K562 (cell line): ENCODE measurements at regions not wholly inside any gene's neighbourhood (a gene's known extent, or its start where the extent isn't known, plus 50 kb on each side); places are given as distances from the start of the nearest gene placed in this dataset.
"Not testable (repeated sequence)": the region's sequence is repeated elsewhere in the genome, so short reads cannot be mapped to it uniquely, and the experiment has no call there.

Source experiments
- KLF1 ChIP-seq: fragments of 450-650 bp; IDR thresholded peaks from 2 replicates; pipeline ENCODE4 v1.6.1; 2016; ENCODE audit warnings: missing genetic modification characterization, missing compliant biosample characterization
- MTA1 ChIP-seq: fragments of 450-650 bp; IDR thresholded peaks from 2 replicates; pipeline ENCODE4 v1.6.1; 2017; ENCODE audit warnings: borderline replicate concordance
- POLR2AphosphoS5 ChIP-seq: IDR thresholded peaks from 2 replicates; pipeline ENCODE4 v1.6.1; 2011; ENCODE audit warnings: mild to moderate bottlenecking, low read depth, low read length, moderate library complexity; ENCODE audit not compliant: control insufficient read depth, insufficient read depth
- SNRNP70 ChIP-seq: fragments of 200-400 bp; formaldehyde crosslinking; optimal IDR thresholded peaks from 2 replicates; pipeline ENCODE3; 2017; ENCODE audit warnings: low read depth, low read length
- ZNF253 ChIP-seq: fragments of 250-450 bp; sonication (Bioruptor Pico); conservative IDR thresholded peaks from 2 replicates; pipeline ENCODE4 v1.6.1; 2021; ENCODE audit warnings: mild to moderate bottlenecking
- ZNF586 ChIP-seq: fragments of 450-650 bp; formaldehyde crosslinking; conservative IDR thresholded peaks from 2 replicates; pipeline ENCODE4 v1.4.0; 2020; ENCODE audit warnings: mild to moderate bottlenecking, moderate library complexity

DNA sequence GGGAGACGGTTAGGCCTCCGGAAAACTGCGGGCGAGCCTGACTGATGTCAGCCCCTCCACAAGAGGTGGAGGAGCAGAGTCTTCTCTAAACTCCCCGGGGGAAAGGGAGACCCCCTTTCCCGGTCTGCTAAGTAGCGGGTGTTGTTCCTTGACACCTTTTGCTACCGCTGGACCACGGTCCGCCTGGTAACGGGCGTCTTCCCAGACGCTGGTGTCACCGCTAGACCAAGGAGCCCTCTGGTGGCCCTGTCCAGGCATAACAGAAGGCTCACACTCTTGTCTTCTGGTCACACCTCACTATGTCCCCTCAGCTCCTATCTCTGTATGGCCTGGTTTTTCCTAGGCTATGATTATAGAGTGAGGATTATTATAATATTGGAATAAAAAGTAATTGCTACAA is 513.4 kb downstream of the AMY1C start:
- not testable (repeated sequence) for TF ChIP-seq POLR2AphosphoS5; KLF1 (tag); SNRNP70; MTA1; ZNF586; ZNF253 (CRISPR knock-in tag)
